Activated CD8-positive, alpha-beta T cell treated with anti-CD3 and anti-CD28 coated beads for 36 hours (primary cell): ENCODE measurements at regions not wholly inside any gene's neighbourhood (a gene's known extent, or its start where the extent isn't known, plus 50 kb on each side); places are given as distances from the start of the nearest gene placed in this dataset.

ENCODE experiments used
- ATAC-seq: fragments of 200-7000 bp; cut with Tn5 transposase; one replicate; pipeline ENCODE4 v1.10.0; 2021; ENCODE audit warnings: mild to moderate bottlenecking, moderate library complexity
- CTCF ChIA-PET: fragments of 350-600 bp; sonication (Branson Sonifier 250); formaldehyde crosslinking; loops from one replicate; lab custom pipeline; 2021; ENCODE audit warnings: antibody characterized with exemption; lab: Charles Lee
- POLR2A ChIA-PET: fragments of 350-600 bp; sonication (Branson Sonifier 250); formaldehyde crosslinking; loops from one replicate; lab custom pipeline; 2021; ENCODE audit warnings: antibody characterized with exemption; lab: Charles Lee
- DNase-seq: peaks from one replicate; pipeline ENCODE4 v3.0.0-alpha.2; 2020
- H3K27ac Mint-ChIP-seq: one replicate; pipeline ENCODE4 v1.8.0; 2021; ENCODE audit warnings: mild to moderate bottlenecking, mixed read lengths
- H3K27me3 Mint-ChIP-seq: one replicate; pipeline ENCODE4 v1.8.0; 2021; ENCODE audit warnings: mixed read lengths
- H3K36me3 Mint-ChIP-seq: one replicate; pipeline ENCODE4 v1.8.0; 2021; ENCODE audit warnings: low read depth, mixed read lengths
- H3K4me1 Mint-ChIP-seq: one replicate; pipeline ENCODE4 v1.8.0; 2021; ENCODE audit warnings: low read depth, mixed read lengths
- H3K4me3 Mint-ChIP-seq: one replicate; pipeline ENCODE4 v1.8.0; 2021; ENCODE audit warnings: mild to moderate bottlenecking, moderate library complexity, mixed read lengths
- H3K9me3 Mint-ChIP-seq: one replicate; pipeline ENCODE4 v1.8.0; 2021; ENCODE audit warnings: mixed read lengths
- intact Hi-C: fragments of 100-400 bp; cut with micrococcal nuclease; formaldehyde crosslinking; loops from one replicate; pipeline ENCODE4 v1.10.0; 2022
- TF ChIP-seq, protein P1 (sequence below): fragments of 200-600 bp; IDR thresholded peaks from one replicate; pipeline ENCODE4 v1.8.0; 2022; ENCODE audit warnings: antibody characterized with exemption, mild to moderate bottlenecking

DNA sequence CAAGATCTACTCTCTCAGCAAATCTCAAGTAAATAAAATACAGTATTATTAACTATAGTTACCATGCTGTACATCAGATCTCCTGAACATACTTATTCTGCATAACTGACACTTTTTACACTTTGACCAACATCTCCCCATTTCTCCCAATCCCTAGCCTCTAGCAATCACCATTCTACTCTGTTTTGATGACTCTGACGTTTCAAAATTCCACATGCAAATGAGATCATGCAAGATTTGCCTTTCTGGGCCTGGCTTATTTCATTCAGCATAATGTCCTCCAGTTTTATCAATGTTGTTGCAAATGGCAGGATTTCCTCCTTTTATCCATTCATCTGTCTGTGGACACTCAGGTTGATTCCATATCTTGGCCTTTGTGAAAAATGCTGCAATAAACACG is 266.3 kb downstream of the RFPL4B start:
- no peaks in the 10 kb centered on the region for H3K36me3 Mint-ChIP-seq

DNA sequence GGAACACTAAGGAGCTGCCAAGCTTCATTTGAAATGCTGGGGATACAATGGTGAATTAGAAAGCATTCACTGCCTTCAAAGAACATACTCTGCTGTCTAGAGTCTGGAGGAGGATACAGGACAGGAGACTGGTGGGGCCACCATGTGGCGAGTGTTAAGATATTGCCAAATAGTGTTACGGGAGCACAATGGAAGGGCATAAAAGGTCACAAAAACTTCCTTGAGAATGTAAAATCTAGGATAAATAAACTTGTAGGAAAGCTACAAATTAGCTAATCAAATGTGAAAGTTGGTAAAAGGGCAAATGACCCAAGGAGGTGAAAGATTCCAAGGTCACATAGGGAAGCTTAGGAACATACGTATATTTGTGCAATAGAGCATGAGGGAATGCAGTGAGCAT is 271.7 kb downstream of the RFPL4B start:
- POLR2A ChIA-PET, result no interaction called here
- no peak for DNase-seq
- H3K27ac Mint-ChIP-seq, result no peak overlapping the region
- CTCF ChIA-PET, result interaction anchor here (0.6 kb wide), 1 partner anchor 23 kb away, joined by 3 read pairs; no protein-coding TSS in a partner anchor
- no peaks in the 10 kb centered on the region for H3K9me3 Mint-ChIP-seq
- no peaks in the 10 kb centered on the region for H3K36me3 Mint-ChIP-seq
- ATAC-seq, result no peak
- no peak overlapping the region for H3K4me3 Mint-ChIP-seq
- intact Hi-C loops, result no loop called here
- H3K27me3 Mint-ChIP-seq, result no peaks in the 10 kb centered on the region
- H3K4me1 Mint-ChIP-seq, result no peaks in the 10 kb centered on the region
- TF ChIP-seq, protein P1, sequence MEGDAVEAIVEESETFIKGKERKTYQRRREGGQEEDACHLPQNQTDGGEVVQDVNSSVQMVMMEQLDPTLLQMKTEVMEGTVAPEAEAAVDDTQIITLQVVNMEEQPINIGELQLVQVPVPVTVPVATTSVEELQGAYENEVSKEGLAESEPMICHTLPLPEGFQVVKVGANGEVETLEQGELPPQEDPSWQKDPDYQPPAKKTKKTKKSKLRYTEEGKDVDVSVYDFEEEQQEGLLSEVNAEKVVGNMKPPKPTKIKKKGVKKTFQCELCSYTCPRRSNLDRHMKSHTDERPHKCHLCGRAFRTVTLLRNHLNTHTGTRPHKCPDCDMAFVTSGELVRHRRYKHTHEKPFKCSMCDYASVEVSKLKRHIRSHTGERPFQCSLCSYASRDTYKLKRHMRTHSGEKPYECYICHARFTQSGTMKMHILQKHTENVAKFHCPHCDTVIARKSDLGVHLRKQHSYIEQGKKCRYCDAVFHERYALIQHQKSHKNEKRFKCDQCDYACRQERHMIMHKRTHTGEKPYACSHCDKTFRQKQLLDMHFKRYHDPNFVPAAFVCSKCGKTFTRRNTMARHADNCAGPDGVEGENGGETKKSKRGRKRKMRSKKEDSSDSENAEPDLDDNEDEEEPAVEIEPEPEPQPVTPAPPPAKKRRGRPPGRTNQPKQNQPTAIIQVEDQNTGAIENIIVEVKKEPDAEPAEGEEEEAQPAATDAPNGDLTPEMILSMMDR, result no peak

More for the DNA sequence above, 266.3 kb downstream of the RFPL4B start:
- Mint-ChIP-seq H3K27ac (no peak overlapping the region), H3K4me1 (no peaks in the 10 kb centered on the region), H3K9me3 (peaks cover 11% of the 10 kb centered on the region), H3K4me3 (no peak overlapping the region), H3K27me3 (no peaks in the 10 kb centered on the region)
- intact Hi-C loops, result no loop called here
- TF ChIP-seq, protein P1, result no peak
- no peak for DNase-seq
- ChIA-PET POLR2A (no interaction called here), CTCF (no interaction called here)
- ATAC-seq, result no peak

DNA sequence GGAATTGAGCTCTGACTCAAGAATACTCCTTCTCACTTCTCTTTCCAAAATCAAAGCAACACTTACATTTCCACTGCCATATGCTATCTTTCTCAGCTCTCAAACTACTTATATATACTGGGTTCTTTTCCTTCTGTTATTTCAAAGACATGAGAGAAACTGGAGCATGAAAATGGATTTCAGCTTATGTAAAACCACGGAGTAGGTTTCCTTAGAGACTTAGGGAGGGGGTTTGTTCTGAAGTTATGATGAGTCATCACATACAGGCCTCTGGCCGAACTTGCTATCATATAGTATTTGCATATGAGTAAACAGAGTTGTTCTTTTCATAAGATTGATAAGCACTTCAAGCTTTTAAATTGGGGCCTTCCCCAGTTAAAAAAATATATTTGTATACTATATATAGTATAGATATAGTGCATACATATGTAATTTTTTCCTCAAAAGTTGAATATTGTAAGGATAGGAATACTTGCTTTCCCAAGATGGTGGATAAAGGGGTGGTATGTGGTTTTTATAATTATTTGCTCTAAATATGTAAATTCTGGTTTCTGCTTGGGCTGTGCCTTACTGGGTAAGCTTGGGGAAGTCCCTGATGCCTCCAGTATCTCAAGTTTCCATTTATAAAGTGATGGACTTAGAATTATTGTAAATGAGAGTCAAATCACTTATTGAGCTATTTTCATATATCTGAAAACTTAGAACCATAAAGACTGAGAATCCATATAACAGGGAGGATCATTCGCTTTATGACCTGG is 273.9 kb downstream of the RFPL4B start:
- TF ChIP-seq, protein P1, result no peak
- DNase-seq (no peak), ATAC-seq (no peak)
- ChIA-PET POLR2A (no interaction called here), CTCF (no interaction called here)
- Mint-ChIP-seq H3K27ac (no peak overlapping the region), H3K36me3 (no peaks in the 10 kb centered on the region), H3K4me1 (no peaks in the 10 kb centered on the region), H3K9me3 (no peaks in the 10 kb centered on the region), H3K27me3 (no peaks in the 10 kb centered on the region), H3K4me3 (no peak overlapping the region)
- intact Hi-C loops, result no loop called here

DNA sequence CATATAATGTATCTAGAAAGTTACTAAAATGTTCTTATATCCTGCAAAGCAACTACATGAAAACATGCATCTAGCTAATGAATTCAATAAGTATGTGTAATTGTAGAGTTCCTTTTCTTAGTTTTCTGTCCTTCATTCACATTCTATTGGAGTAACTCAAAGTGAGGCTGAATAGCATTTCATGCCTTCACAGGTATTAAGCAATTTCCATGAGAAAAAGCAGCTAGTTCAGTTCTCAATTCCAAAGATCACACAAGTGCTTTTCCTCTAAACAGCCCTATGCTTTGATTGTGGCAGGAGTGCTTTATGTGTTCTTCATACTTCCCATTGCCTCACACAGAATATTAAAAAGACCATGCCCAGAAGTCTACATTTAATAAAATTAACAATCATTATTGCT is 274.9 kb downstream of the RFPL4B start:
- no peak for DNase-seq
- ATAC-seq, result no peak
- CTCF ChIA-PET, result no interaction called here
- Mint-ChIP-seq H3K36me3 (no peaks in the 10 kb centered on the region), H3K27me3 (no peaks in the 10 kb centered on the region), H3K4me3 (no peak overlapping the region), H3K27ac (no peak overlapping the region), H3K4me1 (no peaks in the 10 kb centered on the region), H3K9me3 (no peaks in the 10 kb centered on the region)
- TF ChIP-seq, protein P1, result no peak
- POLR2A ChIA-PET, result no interaction called here
- intact Hi-C loops, result no loop called here

DNA sequence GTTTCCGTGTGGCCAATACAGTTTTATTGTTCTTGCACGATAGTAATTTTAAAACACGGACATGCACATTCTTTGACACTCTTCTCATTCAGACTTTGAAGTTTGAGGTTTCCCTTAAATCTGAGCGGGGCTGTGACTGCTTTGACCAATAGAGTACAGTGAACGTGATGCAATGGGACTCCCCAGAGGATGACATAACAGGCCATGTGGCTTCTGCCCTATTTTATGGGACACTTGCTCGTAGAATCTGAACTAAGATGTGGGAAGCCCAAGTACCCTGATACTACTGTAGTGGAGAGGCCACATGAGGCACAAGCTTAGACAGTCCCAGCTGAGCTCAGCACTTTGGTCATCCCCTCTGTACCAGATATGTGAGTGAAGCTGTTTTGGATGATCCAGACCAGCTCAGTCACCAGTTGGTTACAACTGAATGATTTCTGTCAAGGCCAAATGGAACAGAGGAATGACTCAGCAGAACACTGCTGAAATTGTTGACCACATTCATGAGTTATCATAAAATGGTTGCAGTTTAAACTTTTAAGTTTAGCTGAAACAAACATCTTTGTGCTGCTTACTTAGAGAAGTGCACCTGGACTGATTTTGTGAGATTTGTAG is 279.4 kb downstream of the RFPL4B start:
- TF ChIP-seq, protein P1, result no peak
- Mint-ChIP-seq H3K4me3 (no peak overlapping the region), H3K4me1 (no peaks in the 10 kb centered on the region), H3K27me3 (no peaks in the 10 kb centered on the region), H3K36me3 (no peaks in the 10 kb centered on the region), H3K9me3 (no peaks in the 10 kb centered on the region), H3K27ac (no peak overlapping the region)
- intact Hi-C loops, result no loop called here
- DNase-seq (no peak), ATAC-seq (no peak)
- POLR2A ChIA-PET, result no interaction called here
- CTCF ChIA-PET, result no interaction called here
